C4-2B (cell line): ENCODE measurements at regions not wholly inside any gene's neighbourhood (a gene's known extent, or its start where the extent isn't known, plus 50 kb on each side); places are given as distances from the start of the nearest gene placed in this dataset.

ENCODE experiments used
- H3K27ac ChIP-seq: fragments of 450-650 bp; 2 replicates; pipeline ENCODE4 v1.5.1; 2017
- ZFX ChIP-seq: fragments of 450-650 bp; IDR thresholded peaks from 2 replicates; pipeline ENCODE4 v1.6.1; 2017
- TF ChIP-seq, protein P1 (sequence below): fragments of 450-650 bp; conservative IDR thresholded peaks from 2 replicates; pipeline ENCODE4 v1.5.1; 2017; ENCODE audit warnings: mild to moderate bottlenecking

DNA sequence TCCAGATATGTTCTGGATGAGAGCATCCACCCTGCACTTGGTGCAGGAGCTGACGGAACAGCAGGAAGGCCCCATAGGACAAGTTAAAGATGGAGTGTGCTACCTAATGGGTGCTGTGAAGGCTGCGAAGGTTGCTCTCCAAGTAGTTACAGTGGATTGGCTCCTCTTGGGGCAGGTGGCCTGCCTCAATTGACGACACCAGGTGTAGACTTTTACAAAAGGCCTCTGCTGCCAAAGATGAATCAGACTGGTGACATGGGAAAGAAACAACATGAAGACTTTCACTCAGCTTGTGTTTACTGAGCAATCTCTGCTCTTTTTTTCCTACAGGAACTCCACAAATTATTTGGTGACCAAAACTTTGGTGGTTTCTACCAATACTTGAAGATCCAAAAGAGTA is 437.7 kb downstream of the PLCL1 start:
- TF ChIP-seq, protein P1, sequence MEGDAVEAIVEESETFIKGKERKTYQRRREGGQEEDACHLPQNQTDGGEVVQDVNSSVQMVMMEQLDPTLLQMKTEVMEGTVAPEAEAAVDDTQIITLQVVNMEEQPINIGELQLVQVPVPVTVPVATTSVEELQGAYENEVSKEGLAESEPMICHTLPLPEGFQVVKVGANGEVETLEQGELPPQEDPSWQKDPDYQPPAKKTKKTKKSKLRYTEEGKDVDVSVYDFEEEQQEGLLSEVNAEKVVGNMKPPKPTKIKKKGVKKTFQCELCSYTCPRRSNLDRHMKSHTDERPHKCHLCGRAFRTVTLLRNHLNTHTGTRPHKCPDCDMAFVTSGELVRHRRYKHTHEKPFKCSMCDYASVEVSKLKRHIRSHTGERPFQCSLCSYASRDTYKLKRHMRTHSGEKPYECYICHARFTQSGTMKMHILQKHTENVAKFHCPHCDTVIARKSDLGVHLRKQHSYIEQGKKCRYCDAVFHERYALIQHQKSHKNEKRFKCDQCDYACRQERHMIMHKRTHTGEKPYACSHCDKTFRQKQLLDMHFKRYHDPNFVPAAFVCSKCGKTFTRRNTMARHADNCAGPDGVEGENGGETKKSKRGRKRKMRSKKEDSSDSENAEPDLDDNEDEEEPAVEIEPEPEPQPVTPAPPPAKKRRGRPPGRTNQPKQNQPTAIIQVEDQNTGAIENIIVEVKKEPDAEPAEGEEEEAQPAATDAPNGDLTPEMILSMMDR, result no peak
- no peak for TF ChIP-seq ZFX

DNA sequence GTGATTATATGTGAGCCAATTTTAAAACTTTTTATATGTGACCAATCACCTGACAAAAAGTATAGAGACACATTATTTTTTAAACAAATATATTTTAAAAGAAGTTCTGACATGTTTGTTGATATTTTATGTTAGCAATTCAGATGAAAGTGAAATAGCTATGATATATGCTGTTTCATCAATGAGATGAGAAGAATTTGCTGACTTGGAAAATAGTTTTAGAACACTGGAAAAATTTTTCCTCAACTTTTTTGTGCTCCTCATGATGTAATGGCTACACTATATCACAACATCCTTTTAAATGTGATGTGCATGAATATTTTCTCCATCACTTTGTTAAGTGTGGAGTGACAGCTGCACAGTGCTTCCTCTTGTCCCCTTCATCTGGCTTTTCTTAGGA is 434.0 kb downstream of the PLCL1 start:
- H3K27ac ChIP-seq, result no peak overlapping the region
- no peak for TF ChIP-seq ZFX
- TF ChIP-seq, protein P1, result no peak

More for the DNA sequence above, 437.7 kb downstream of the PLCL1 start:
- no peak overlapping the region for H3K27ac ChIP-seq

DNA sequence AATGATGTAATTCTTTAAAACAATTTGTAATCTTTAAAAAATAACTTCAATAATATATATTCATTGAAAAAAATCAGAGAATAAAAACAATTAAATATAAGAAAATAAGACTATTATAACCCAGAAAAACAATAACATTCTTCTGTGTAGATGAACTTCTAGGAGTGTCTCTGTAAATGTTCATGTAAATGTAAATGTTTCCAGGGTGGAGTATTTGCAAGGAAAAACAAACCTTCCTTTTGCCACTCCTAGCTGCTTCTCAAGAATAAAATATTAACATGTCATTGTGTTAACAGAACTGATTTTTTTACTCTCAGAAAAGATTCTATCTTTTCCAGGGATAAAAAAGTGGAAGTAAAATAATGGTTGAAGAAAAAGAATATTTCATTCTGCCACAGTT is 431.9 kb downstream of the PLCL1 start:
- H3K27ac ChIP-seq, result no peak overlapping the region
- TF ChIP-seq ZFX, result no peak
- TF ChIP-seq, protein P1, result no peak

DNA sequence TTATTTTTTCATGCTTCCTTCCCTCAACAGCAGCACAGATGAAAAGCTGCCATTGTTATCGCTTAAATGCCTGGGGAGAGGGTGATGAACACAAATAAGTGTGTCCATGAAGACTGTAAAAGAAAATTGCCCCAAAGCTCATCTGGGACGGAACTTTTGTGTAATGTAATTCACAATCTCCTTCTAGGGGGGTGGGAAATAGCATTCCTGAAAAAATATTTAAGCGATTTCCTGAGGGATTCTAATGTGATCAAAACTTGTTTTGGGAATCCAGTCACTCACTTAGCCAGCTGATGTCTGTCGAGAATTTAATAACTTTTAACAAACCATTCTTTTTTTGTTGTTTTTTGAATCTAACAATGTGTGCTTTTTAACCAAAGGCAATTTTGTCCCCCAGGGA is 427.9 kb downstream of the PLCL1 start:
- TF ChIP-seq ZFX, result no peak
- TF ChIP-seq, protein P1, result no peak
- H3K27ac ChIP-seq, result no peak overlapping the region

DNA sequence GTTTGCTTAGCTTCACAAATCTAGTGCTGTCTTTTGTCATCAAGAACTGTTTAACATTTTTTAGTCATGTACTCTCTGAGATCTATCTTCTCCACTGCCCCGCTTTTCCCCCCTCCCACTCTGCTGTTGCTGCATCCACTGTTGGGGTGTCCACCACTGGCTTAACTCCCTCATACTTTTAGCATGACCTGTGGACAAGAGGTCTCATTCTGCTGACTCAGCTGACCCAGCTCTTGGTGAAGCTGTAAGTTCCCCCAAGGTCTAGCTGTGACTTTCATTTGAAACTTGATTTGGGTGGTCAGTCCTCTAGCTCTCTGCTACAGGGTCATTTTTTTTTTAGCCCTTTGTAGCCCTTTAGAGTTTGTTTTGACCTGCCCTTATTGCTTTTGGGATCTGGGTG is 427.2 kb downstream of the PLCL1 start:
- no peak overlapping the region for H3K27ac ChIP-seq
- no peak for TF ChIP-seq ZFX
- TF ChIP-seq, protein P1, result no peak

DNA sequence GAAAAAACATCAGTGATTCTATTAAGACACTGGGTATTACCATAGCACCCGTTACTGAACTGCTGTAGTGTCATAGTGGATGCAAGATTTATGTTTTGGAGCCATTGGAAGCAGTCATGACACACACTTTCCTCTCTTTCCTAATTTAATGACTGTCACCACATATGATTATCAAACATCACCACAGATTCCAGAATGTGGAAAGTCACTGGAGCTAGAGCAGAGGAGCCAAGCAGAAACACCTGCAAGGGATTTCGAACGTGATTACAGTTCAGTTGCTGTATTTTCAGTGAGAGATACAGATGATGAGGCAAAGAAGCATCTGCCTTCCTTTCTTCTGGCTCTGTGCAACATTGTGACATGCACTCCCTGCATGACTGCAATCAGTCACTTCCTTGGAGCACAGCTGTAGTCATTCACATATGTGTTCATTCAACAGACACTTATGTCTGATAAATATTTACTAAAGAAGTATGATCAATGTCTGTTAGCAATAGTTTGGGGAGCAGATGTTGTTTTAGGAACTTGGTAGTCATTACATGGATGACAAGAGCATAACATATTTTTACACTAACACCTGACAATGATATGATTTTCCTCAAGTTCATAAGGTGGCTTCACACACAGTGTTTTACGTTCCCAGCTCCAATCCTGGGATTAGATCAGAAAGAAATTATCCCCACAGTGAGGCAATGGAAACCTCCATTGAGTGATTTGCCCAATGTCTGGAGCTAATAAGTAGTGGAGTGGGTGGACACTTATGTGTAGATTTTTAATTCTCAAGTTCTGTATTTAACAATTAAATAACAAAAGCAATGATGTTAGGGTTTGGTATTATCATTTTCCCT is 416.6 kb downstream of the PLCL1 start:
- TF ChIP-seq, protein P1, result no peak
- no peak for TF ChIP-seq ZFX
- H3K27ac ChIP-seq, result no peak overlapping the region

DNA sequence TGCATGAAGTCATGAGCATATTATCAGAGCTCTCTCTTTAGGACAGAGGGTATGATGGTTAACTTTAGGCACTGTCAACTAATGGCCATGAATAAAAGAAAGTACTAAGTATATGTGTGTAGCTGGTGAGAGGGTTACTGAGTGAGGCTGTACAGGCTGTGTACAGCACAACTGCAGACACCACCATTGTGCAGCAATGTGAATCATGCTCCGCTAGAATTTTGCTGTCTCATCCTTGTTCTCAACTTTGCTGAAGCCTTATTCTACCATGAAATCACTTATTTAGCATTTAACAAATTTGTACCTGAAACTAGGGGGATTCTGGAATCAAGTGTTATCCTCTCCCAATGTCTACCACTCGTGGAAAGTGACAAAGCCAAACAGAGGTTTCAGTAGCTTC is 414.9 kb downstream of the PLCL1 start:
- TF ChIP-seq ZFX, result no peak
- TF ChIP-seq, protein P1, result no peak
- H3K27ac ChIP-seq, result no peak overlapping the region
